ENCODE measurements at regions not wholly inside any gene's neighbourhood (a gene's known extent, or its start where the extent isn't known, plus 50 kb on each side); places are given as distances from the start of the nearest gene placed in this dataset.
"Not testable (repeated sequence)": the region's sequence is repeated elsewhere in the genome, so short reads cannot be mapped to it uniquely, and the experiment has no call there.

- Mint-ChIP-seq H3K9me3 (peaks cover 0 to 32% (median 6%) of the 10 kb centered on the region in 11 donors), H3K36me3 (no peaks in the 10 kb centered on the region), H3K4me3 (no peak overlapping the region), H3K27ac (no peak overlapping the region), H3K27me3 (no peaks in the 10 kb centered on the region), H3K4me1 (no peaks in the 10 kb centered on the region)
- Histone ChIP-seq H3K36me3 (ENCODE audit: control insufficient read depth in 2 of 3, insufficient read depth in 3 of 3, low read length in 3 of 3) (no peaks in the 10 kb centered on the region), H3K27ac (ENCODE audit: low read depth, low read length) (no peak overlapping the region), H3K9me3 (ENCODE audit: control insufficient read depth in 2 of 3, low read length in 3 of 3) (no peaks in the 10 kb centered on the region), H3K27me3 (ENCODE audit: control insufficient read depth in 2 of 2, insufficient read depth in 2 of 2, low read length in 2 of 2) (no peaks in the 10 kb centered on the region), H3K4me1 (ENCODE audit: control insufficient read depth in 2 of 2, insufficient read depth in 2 of 2, low read length in 2 of 2) (no peaks in the 10 kb centered on the region), H3K4me3 (ENCODE audit: low read length) (no peak overlapping the region)
- CTCF ChIA-PET = no interaction called here
- intact Hi-C loops (cut with micrococcal nuclease) = no loop called here
- POLR2A ChIA-PET = no interaction called here
- ATAC-seq (no peak), DNase-seq (no peak)
These were observed 945.2 kb upstream of the C9orf72 start for GRCh38 chr9:28518439-28518838.

GRCh38 chr9:28524309-28524708, 951.0 kb upstream of the C9orf72 start:
- H3K27me3 ChIP-seq (ENCODE audit: control insufficient read depth in 2 of 2, insufficient read depth in 2 of 2, low read length in 2 of 2); H3K4me3 ChIP-seq (ENCODE audit: low read length); H3K27ac ChIP-seq (ENCODE audit: low read depth, low read length); H3K36me3 Mint-ChIP-seq; H3K9me3 ChIP-seq (ENCODE audit: control insufficient read depth in 2 of 3, low read length in 3 of 3); H3K4me1 Mint-ChIP-seq; H3K36me3 ChIP-seq (ENCODE audit: control insufficient read depth in 2 of 3, insufficient read depth in 3 of 3, low read length in 3 of 3); H3K27me3 Mint-ChIP-seq; DNase-seq; H3K27ac Mint-ChIP-seq; POLR2A ChIA-PET; intact Hi-C loops (cut with micrococcal nuclease); ATAC-seq; H3K4me1 ChIP-seq (ENCODE audit: control insufficient read depth in 2 of 2, insufficient read depth in 2 of 2, low read length in 2 of 2); H3K4me3 Mint-ChIP-seq: not testable (repeated sequence)
- CTCF ChIA-PET = interaction anchor here (0.6 kb wide), 1 partner anchor 134 kb away, joined by 3 read pairs; no protein-coding TSS in a partner anchor
- peaks cover 0 to 28% (median 4%) of the 10 kb centered on the region in 11 donors for H3K9me3 Mint-ChIP-seq

GRCh38 chr9:28528049-28528448, 954.8 kb upstream of the C9orf72 start:
- H3K4me3 Mint-ChIP-seq = no peak overlapping the region
- Histone ChIP-seq H3K36me3 (ENCODE audit: control insufficient read depth in 2 of 3, insufficient read depth in 3 of 3, low read length in 3 of 3) (no peaks in the 10 kb centered on the region), H3K27ac (ENCODE audit: low read depth, low read length) (no peak overlapping the region), H3K27me3 (ENCODE audit: control insufficient read depth in 2 of 2, insufficient read depth in 2 of 2, low read length in 2 of 2) (no peaks in the 10 kb centered on the region), H3K4me1 (ENCODE audit: control insufficient read depth in 2 of 2, insufficient read depth in 2 of 2, low read length in 2 of 2) (no peaks in the 10 kb centered on the region), H3K9me3 (ENCODE audit: control insufficient read depth in 2 of 3, low read length in 3 of 3) (no peaks in the 10 kb centered on the region), H3K4me3 (ENCODE audit: low read length) (no peak overlapping the region)
- no peaks in the 10 kb centered on the region for H3K27me3 Mint-ChIP-seq
- ATAC-seq (no peak), DNase-seq (no peak)
- H3K36me3 Mint-ChIP-seq = no peaks in the 10 kb centered on the region
- H3K9me3 Mint-ChIP-seq = peaks cover 0 to 8% (median 3%) of the 10 kb centered on the region in 11 donors
- no peaks in the 10 kb centered on the region for H3K4me1 Mint-ChIP-seq
- POLR2A ChIA-PET = no interaction called here
- CTCF ChIA-PET = no interaction called here
- no peak overlapping the region for H3K27ac Mint-ChIP-seq
- intact Hi-C loops (cut with micrococcal nuclease) = no loop called here

GRCh38 chr9:28538132-28538531, 964.9 kb upstream of the C9orf72 start:
- no peaks in the 10 kb centered on the region for H3K4me1 ChIP-seq (ENCODE audit: control insufficient read depth in 2 of 2, insufficient read depth in 2 of 2, low read length in 2 of 2)
- H3K27ac ChIP-seq (ENCODE audit: low read depth, low read length) = no peak overlapping the region
- intact Hi-C loops (cut with micrococcal nuclease) = no loop called here
- H3K4me1 Mint-ChIP-seq = no peaks in the 10 kb centered on the region
- H3K36me3 Mint-ChIP-seq = no peaks in the 10 kb centered on the region
- ATAC-seq (no peak), DNase-seq (no peak)
- no peaks in the 10 kb centered on the region for H3K27me3 Mint-ChIP-seq
- ChIA-PET CTCF (no interaction called here), POLR2A (no interaction called here)
- H3K27me3 ChIP-seq (ENCODE audit: control insufficient read depth in 2 of 2, insufficient read depth in 2 of 2, low read length in 2 of 2) = no peaks in the 10 kb centered on the region
- H3K9me3 Mint-ChIP-seq = peaks cover 0 to 12% (median 3%) of the 10 kb centered on the region in 11 donors
- H3K9me3 ChIP-seq (ENCODE audit: control insufficient read depth in 2 of 3, low read length in 3 of 3) = no peaks in the 10 kb centered on the region
- H3K4me3 ChIP-seq (ENCODE audit: low read length) = no peak overlapping the region
- no peak overlapping the region for H3K27ac Mint-ChIP-seq
- H3K4me3 Mint-ChIP-seq = no peak overlapping the region
- no peaks in the 10 kb centered on the region for H3K36me3 ChIP-seq (ENCODE audit: control insufficient read depth in 2 of 3, insufficient read depth in 3 of 3, low read length in 3 of 3)

GRCh38 chr9:28539434-28540070, 966.3 kb upstream of the C9orf72 start:
- H3K36me3 Mint-ChIP-seq = no peaks in the 10 kb centered on the region
- DNase-seq (no peak), ATAC-seq (no peak)
- intact Hi-C loops (cut with micrococcal nuclease) = no loop called here
- CTCF ChIA-PET = no interaction called here
- H3K9me3 Mint-ChIP-seq = peaks cover 0 to 16% (median 5%) of the 10 kb centered on the region in 11 donors
- H3K4me1 ChIP-seq (ENCODE audit: control insufficient read depth in 2 of 2, insufficient read depth in 2 of 2, low read length in 2 of 2) = no peaks in the 10 kb centered on the region
- H3K9me3 ChIP-seq (ENCODE audit: control insufficient read depth in 2 of 3, low read length in 3 of 3) = no peaks in the 10 kb centered on the region
- no peaks in the 10 kb centered on the region for H3K36me3 ChIP-seq (ENCODE audit: control insufficient read depth in 2 of 3, insufficient read depth in 3 of 3, low read length in 3 of 3)
- H3K27me3 ChIP-seq (ENCODE audit: control insufficient read depth in 2 of 2, insufficient read depth in 2 of 2, low read length in 2 of 2) = no peaks in the 10 kb centered on the region
- H3K4me3 Mint-ChIP-seq = no peak overlapping the region
- no peaks in the 10 kb centered on the region for H3K4me1 Mint-ChIP-seq
- no peak overlapping the region for H3K4me3 ChIP-seq (ENCODE audit: low read length)
- no peak overlapping the region for H3K27ac ChIP-seq (ENCODE audit: low read depth, low read length)
- POLR2A ChIA-PET = no interaction called here
- H3K27ac Mint-ChIP-seq = no peak overlapping the region
- H3K27me3 Mint-ChIP-seq = no peaks in the 10 kb centered on the region

GRCh38 chr9:28542928-28543327, 969.6 kb upstream of the C9orf72 start:
- ATAC-seq = no peak
- H3K36me3 ChIP-seq (ENCODE audit: control insufficient read depth in 2 of 3, insufficient read depth in 3 of 3, low read length in 3 of 3) = no peaks in the 10 kb centered on the region
- H3K4me1 Mint-ChIP-seq = no peaks in the 10 kb centered on the region
- ChIA-PET CTCF (no interaction called here), POLR2A (no interaction called here)
- no peaks in the 10 kb centered on the region for H3K9me3 ChIP-seq (ENCODE audit: control insufficient read depth in 2 of 3, low read length in 3 of 3)
- H3K27me3 ChIP-seq (ENCODE audit: control insufficient read depth in 2 of 2, insufficient read depth in 2 of 2, low read length in 2 of 2) = no peaks in the 10 kb centered on the region
- H3K4me3 ChIP-seq (ENCODE audit: low read length) = no peak overlapping the region
- H3K9me3 Mint-ChIP-seq = peaks cover 0 to 23% (median 3%) of the 10 kb centered on the region in 11 donors
- H3K36me3 Mint-ChIP-seq = no peaks in the 10 kb centered on the region
- H3K27me3 Mint-ChIP-seq = no peaks in the 10 kb centered on the region
- H3K27ac Mint-ChIP-seq = no peak overlapping the region
- DNase-seq = no peak
- intact Hi-C loops (cut with micrococcal nuclease) = no loop called here
- H3K27ac ChIP-seq (ENCODE audit: low read depth, low read length) = no peak overlapping the region
- H3K4me1 ChIP-seq (ENCODE audit: control insufficient read depth in 2 of 2, insufficient read depth in 2 of 2, low read length in 2 of 2) = no peaks in the 10 kb centered on the region
- H3K4me3 Mint-ChIP-seq = no peak overlapping the region

GRCh38 chr9:28547527-28547926, 974.2 kb upstream of the C9orf72 start:
- Histone ChIP-seq H3K4me1 (ENCODE audit: control insufficient read depth in 2 of 2, insufficient read depth in 2 of 2, low read length in 2 of 2) (no peaks in the 10 kb centered on the region), H3K27me3 (ENCODE audit: control insufficient read depth in 2 of 2, insufficient read depth in 2 of 2, low read length in 2 of 2) (no peaks in the 10 kb centered on the region), H3K9me3 (ENCODE audit: control insufficient read depth in 2 of 3, low read length in 3 of 3) (no peaks in the 10 kb centered on the region), H3K4me3 (ENCODE audit: low read length) (no peak overlapping the region), H3K36me3 (ENCODE audit: control insufficient read depth in 2 of 3, insufficient read depth in 3 of 3, low read length in 3 of 3) (no peaks in the 10 kb centered on the region), H3K27ac (ENCODE audit: low read depth, low read length) (no peak overlapping the region)
- ATAC-seq (no peak), DNase-seq (no peak)
- no peak overlapping the region for H3K27ac Mint-ChIP-seq
- no peaks in the 10 kb centered on the region for H3K36me3 Mint-ChIP-seq
- intact Hi-C loops (cut with micrococcal nuclease) = no loop called here
- peaks cover 0 to 23% (median 4%) of the 10 kb centered on the region in 11 donors for H3K9me3 Mint-ChIP-seq
- no peak overlapping the region for H3K4me3 Mint-ChIP-seq
- no peaks in the 10 kb centered on the region for H3K4me1 Mint-ChIP-seq
- ChIA-PET CTCF (no interaction called here), POLR2A (no interaction called here)
- no peaks in the 10 kb centered on the region for H3K27me3 Mint-ChIP-seq
